ENCODE measurements at regions not wholly inside any gene's neighbourhood (a gene's known extent, or its start where the extent isn't known, plus 50 kb on each side); places are given as distances from the start of the nearest gene placed in this dataset.

GRCh38 chr4:79682801-79683530 lies 274.9 kb upstream of the GK2 start:
- intact Hi-C loops (cut with DNase I, micrococcal nuclease): no loop called here
- no peak for TF ChIP-seq CTCF (IDR thresholded peaks at IDR 0.05)
- Histone ChIP-seq H3K27me3 (ENCODE audit: control insufficient read depth in 1 of 2, insufficient read depth in 2 of 2, low read length in 2 of 2) (no peaks in the 10 kb centered on the region), H3K9me3 (ENCODE audit: control insufficient read depth in 1 of 2, insufficient read depth in 1 of 2, low read length in 2 of 2) (no peaks in the 10 kb centered on the region), H3K27ac (ENCODE audit: low read depth in 1 of 2, low read length in 2 of 2) (no peak overlapping the region), H3K4me1 (ENCODE audit: insufficient read depth, low read length) (no peaks in the 10 kb centered on the region), H3K36me3 (ENCODE audit: insufficient read depth, low read length) (no peaks in the 10 kb centered on the region), H3K4me3 (ENCODE audit: low read length) (no peak overlapping the region)
- Mint-ChIP-seq H3K27ac (no peak overlapping the region), H3K4me3 (no peak overlapping the region), H3K36me3 (ENCODE audit: low read depth) (no peaks in the 10 kb centered on the region), H3K9me3 (no peaks in the 10 kb centered on the region), H3K27me3 (no peaks in the 10 kb centered on the region), H3K4me1 (ENCODE audit: low read depth) (peaks cover 6% of the 10 kb centered on the region)
- DNase-seq (no peak), ATAC-seq (ENCODE audit: poor library complexity) (no peak)
- ChIA-PET POLR2A (no interaction called here), CTCF (no interaction called here)

- DNase-seq: no peak
- ATAC-seq (ENCODE audit: poor library complexity): no peak
- Mint-ChIP-seq H3K4me1 (ENCODE audit: low read depth) (peaks cover 6% of the 10 kb centered on the region), H3K27ac (no peak overlapping the region), H3K9me3 (no peaks in the 10 kb centered on the region), H3K27me3 (no peaks in the 10 kb centered on the region), H3K4me3 (no peak overlapping the region), H3K36me3 (ENCODE audit: low read depth) (no peaks in the 10 kb centered on the region)
- Histone ChIP-seq H3K36me3 (ENCODE audit: insufficient read depth, low read length) (no peaks in the 10 kb centered on the region), H3K4me1 (ENCODE audit: insufficient read depth, low read length) (no peaks in the 10 kb centered on the region), H3K27ac (ENCODE audit: low read depth in 1 of 2, low read length in 2 of 2) (no peak overlapping the region), H3K27me3 (ENCODE audit: control insufficient read depth in 1 of 2, insufficient read depth in 2 of 2, low read length in 2 of 2) (no peaks in the 10 kb centered on the region), H3K4me3 (ENCODE audit: low read length) (no peak overlapping the region), H3K9me3 (ENCODE audit: control insufficient read depth in 1 of 2, insufficient read depth in 1 of 2, low read length in 2 of 2) (no peaks in the 10 kb centered on the region)
- intact Hi-C loops (cut with DNase I, micrococcal nuclease): no loop called here
- ChIA-PET POLR2A (no interaction called here), CTCF (no interaction called here)
- no peak for TF ChIP-seq CTCF (IDR thresholded peaks at IDR 0.05)
Observed at GRCh38 chr4:79682161-79682560, 274.1 kb upstream of the GK2 start.

GRCh38 chr4:79679859-79680258 lies 271.8 kb upstream of the GK2 start:
- no peaks in the 10 kb centered on the region for H3K27me3 Mint-ChIP-seq
- Histone ChIP-seq H3K4me1 (ENCODE audit: insufficient read depth, low read length) (no peaks in the 10 kb centered on the region), H3K9me3 (ENCODE audit: control insufficient read depth in 1 of 2, insufficient read depth in 1 of 2, low read length in 2 of 2) (no peaks in the 10 kb centered on the region), H3K27ac (ENCODE audit: low read depth in 1 of 2, low read length in 2 of 2) (no peak overlapping the region), H3K27me3 (ENCODE audit: control insufficient read depth in 1 of 2, insufficient read depth in 2 of 2, low read length in 2 of 2) (no peaks in the 10 kb centered on the region), H3K4me3 (ENCODE audit: low read length) (no peak overlapping the region), H3K36me3 (ENCODE audit: insufficient read depth, low read length) (no peaks in the 10 kb centered on the region)
- no peak for ATAC-seq (ENCODE audit: poor library complexity)
- intact Hi-C loops (cut with DNase I, micrococcal nuclease): no loop called here
- H3K9me3 Mint-ChIP-seq: no peaks in the 10 kb centered on the region
- H3K4me1 Mint-ChIP-seq (ENCODE audit: low read depth): peaks cover 1% of the 10 kb centered on the region
- no peak for DNase-seq
- POLR2A ChIA-PET: no interaction called here
- no peaks in the 10 kb centered on the region for H3K36me3 Mint-ChIP-seq (ENCODE audit: low read depth)
- CTCF ChIA-PET: interaction anchor here (0.6 kb wide), 1 partner anchor 1145 kb away, joined by 3 read pairs; no protein-coding TSS in a partner anchor
- no peak overlapping the region for H3K4me3 Mint-ChIP-seq
- no peak overlapping the region for H3K27ac Mint-ChIP-seq
- TF ChIP-seq CTCF (IDR thresholded peaks at IDR 0.05): no peak
